ENCODE measurements at regions not wholly inside any gene's neighbourhood (a gene's known extent, or its start where the extent isn't known, plus 50 kb on each side); places are given as distances from the start of the nearest gene placed in this dataset.
"Not testable (repeated sequence)": the region's sequence is repeated elsewhere in the genome, so short reads cannot be mapped to it uniquely, and the experiment has no call there.

DNA sequence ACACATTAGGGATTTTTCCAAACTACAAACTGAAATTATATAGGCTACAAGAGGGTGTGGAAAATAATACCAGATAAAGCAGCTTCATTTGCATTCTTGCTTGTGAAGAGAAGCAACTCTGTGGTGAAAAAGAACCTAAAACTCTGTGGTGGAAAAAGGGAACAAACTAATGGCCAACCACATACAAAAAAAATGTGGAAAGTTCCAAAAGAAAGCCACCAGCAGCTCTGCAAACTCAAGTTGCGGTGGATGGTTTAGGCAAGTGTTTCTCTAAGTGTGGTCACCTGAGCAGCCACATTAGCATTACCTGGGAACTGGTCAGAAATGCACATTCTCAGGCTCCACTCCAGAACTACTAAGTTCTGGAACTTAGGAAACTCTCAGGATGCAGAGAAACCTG lies 586.4 kb downstream of the ACTL7B start:
- DNase-seq, result no peak

DNA sequence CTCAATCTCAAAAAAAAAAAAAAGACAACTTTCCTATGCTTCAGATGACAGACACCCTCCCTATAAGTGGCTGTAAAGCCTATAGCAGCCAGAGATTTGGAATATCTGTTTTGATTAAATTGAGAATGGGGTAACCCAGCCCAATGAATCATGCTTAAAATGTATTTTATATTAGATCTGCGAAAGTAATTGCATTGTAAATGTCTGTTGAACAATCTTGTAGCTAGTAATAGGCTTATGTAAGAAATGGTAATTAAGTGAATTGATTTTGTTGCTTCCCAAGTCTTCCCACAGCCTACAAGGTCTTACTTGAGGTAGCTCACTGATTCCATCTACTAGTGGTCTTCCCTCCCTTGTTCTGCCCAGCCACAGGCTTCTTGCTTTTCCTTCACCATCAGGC lies 590.7 kb downstream of the ACTL7B start:
- no peak for DNase-seq

DNA sequence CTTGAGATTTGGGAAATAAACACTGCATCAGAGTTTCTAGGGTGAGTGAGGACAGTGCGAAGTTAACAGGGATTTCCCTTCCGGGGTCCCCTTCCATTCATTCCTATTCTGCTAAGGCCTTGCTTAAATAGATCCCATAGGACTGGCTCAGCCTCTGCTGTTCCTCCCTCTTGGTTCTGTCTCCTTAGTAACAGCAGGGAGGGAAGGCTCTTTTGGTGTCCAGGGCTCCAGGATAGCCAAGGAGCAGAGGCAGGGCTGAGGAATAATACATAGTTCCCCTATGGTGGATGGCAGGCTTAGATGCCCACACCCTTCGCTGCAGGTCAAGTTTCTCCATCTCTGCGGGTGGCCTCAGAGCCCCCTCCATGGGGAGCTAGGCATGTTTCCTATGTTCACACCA lies 591.7 kb downstream of the ACTL7B start:
- DNase-seq, result no peak

DNA sequence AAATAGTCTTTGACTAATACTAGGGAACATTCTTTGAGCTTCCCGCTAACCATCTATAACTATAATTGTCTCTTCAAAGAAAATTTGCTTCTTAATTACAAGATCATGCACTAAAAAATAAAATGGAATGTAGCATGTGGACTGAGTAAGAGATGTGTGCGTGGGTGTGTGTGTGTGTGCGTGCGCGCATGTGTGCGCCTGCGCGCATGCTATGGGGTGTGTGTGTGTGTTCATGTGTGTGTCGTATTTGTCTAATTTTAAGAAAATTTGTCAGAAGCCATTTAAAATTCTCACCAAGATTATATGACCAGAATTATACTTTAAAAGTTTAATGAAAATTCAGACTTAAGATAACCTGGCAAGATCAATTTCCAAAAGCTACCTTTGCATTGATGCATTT lies 593.0 kb downstream of the ACTL7B start:
- DNase-seq, result no peak

DNA sequence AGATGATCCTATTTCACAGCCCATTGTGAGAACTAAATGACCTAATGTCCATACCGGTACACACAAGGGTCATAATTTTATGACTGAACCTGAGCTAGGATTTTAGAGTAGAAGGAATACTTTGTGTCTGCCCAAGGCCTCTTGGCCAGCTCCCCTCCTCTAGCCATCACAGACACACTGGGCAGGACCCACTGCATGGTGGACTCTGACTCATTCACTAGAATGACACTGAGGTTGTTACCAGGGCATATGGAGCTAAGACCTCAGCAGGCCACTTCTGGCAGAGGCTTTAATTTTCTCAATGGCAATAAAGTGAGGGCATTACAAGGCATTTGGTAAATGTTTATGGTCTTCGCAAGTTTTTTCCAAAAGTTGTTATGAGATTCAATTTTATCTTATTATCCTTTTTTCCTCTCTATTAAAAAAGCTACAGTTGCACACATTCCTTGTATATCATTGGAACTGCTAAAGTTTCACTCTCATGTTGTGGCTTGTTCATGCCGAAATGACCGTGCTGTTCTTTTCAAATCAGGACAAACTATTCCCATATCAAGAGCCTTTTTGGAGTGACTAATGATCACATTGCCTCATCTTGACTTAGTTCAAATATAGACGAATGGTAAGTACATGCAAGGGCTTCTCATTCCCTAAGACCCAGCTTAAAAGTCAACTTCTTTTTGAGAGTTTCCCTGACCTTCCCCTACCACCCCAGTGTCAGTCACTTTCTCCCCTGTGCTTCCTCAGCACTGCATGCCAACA lies 595.7 kb downstream of the ACTL7B start:
- DNase-seq, result no peak

DNA sequence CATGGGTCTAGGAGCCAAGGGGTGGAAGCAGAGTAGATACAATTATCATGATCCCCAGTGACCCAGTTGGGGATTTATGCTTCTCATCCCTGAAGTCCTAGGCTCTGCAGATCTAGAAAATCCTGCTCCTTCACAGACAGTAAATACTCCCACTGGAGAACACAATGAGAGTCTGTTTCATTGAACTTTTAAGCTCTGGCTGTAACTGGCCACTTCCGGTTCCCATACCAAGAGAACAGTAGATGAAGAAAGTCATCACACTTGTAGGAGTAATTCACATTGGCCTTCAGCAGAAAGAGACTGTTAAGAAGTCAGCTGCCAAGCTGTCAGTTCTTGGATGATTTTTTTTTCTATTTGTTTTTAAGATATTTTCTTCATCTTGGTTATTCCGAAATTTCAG lies 597.1 kb downstream of the ACTL7B start:
- DNase-seq, result no peak

DNA sequence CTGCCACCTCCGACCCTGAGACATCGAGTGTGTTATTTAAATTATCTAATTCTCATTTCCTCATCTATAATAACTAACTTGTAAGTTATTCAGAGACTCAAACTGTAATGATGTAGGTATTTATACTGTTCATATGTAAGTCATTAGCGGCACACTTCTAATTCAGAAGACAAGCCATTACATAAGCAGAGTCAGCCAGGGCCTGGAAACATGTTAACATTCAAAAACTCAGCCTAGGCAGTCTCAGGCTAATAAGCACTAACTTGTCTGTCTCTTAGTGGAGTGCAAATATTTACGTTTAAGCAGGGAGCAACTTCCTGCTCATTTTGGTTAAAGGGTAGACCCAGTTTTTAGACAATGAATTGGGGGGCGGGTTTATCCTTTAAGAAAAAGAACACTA lies 598.4 kb downstream of the ACTL7B start:
- no peak for DNase-seq

DNA sequence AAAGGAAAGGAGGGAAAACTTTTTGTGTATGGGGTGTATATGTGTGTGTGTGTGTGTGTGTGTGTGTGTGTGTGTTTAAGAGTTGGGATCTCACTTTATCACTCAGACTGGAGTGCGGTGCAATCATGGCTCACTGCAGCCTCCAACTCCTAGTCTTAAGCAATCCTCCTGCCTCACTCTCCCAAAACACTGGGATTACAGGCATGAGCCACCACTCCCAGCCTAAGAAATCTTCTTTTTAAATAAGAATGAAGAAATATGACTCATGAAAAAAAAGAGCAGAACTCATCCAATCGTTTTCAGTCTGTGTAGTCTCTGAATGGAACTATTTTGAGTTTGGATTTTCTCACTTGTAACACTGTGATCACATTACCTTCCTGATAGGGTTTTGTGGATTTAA lies 601.5 kb downstream of the ACTL7B start:
- no peak for DNase-seq

DNA sequence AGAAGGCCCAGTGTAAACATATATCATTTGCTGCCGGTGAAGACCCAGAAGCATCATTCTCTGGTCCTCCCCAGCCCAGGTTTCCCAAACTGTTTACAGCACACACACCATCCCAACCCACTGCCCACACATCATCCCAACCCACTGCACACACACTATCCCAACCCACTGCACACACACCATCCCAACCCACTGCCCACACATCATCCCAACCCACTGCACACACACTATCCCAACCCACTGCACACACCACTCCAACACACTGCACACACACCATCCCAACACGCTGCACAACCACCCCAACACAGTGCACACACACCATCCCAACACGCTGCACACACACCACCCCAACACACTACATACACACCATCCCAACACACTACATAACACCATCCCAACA lies 608.4 kb downstream of the ACTL7B start:
- DNase-seq, result not testable (repeated sequence)

DNA sequence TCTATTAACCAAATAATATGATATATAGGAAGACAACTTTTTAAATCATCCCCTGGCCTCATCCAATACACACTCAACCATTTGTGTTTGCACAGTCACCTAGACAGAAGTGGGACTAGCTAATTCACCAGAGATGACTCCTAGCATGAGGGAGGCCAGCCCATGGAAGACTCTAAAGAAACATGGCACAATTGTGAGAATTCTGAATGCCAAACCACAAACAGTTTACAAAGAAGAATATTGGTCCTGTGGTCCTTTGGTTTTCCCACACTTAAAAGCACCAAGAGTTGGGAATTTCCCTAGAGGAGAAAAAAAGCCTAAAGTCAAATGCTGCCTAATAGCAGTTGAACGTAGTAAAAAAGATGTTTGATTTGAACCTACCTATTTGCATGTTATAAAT lies 609.9 kb downstream of the ACTL7B start:
- DNase-seq, result no peak

DNA sequence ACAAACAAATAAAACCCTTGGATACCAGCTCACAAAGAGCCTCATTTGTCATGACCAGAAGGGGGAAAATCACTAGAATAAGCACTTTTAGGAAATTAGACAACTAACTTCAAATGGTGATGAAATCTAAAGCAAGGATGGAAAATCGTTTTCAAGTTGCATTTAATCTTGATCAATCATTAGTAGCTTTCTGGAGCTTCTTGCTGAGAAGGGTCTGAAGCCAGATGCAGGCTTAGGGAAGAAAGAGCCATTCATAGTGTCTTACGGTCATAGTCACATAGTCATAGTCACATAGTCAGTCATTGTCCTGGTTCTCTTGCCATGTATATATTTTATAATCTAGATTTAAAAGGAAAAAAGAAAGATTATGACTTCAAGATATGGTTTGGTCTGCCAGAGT lies 610.5 kb downstream of the ACTL7B start:
- DNase-seq, result no peak

DNA sequence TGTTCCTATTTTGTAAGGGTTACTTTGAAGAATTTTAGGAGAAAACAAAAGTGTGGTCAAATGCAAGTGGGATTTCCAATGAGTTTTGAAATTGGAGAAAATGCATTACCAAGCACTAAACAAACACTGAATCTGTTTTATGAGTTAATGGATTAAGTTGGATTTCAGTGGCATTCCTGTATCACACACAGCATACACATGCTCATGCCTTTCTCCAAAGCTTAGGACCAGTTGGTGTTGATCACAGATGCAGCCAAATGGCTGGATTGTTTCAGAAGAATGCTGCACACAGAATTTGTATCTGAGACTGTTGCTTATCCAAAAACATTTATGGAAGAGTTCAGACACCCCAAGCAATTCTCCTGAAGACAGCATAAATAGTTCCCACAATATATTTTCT lies 611.1 kb downstream of the ACTL7B start:
- DNase-seq, result no peak

DNA sequence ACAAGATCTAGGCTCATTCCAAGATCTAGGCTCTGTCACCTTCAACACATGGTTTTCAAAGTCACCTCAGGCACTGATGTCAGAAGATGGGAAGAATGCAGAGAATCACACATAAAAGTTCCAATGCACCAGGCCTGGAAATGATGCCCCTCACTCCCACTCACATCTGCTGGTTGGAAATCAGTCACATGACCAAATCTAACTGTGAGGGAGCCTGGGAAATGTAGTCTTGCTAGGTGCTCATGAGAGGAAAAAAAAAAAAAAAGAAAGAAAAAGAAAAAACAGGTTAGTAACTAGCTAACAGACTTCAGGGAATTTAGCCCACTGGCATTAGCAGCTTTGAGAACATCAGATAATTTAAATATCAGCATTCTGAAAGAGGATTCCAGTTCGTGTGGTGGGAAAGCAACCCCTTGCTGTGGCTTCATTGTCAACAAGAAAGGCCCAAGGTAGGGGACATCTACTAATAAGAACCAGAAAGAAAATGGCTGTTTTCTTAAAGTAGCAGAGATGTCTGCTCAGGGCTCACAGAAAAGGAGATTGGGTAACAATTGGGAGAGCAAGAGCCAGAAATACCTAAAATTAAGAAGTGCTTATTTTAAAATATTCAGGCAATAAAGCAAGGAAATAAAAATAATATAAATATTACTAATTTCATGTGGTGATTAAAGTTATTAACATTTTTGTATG lies 614.3 kb downstream of the ACTL7B start:
- DNase-seq, result no peak

DNA sequence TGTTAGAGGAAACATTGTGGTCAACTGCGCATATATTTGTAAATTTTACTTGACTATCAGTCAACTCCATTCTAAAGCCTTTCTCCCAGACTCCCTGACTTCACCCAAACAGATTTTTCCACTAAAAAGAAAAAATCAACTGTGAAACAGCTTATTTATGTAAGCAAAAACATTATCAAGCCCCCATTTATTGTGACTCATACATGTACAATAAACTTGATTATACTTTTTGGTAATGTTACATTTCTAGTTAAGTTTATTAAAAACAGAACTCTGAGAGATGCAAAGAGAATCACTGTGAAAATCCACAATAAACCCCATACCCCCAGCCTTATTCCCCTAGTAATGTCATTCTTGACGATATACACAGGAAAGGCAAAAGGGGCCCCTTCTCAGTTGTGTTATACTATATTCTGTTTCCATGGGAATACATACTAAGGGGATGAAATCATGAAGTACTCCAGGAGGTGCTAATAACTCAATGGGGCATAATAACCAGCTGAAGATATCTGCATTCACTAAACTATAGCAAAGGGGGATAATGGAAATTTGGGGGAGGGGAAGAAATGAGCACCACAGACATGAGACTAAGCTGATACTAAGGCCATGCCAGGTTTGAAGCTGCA lies 616.0 kb downstream of the ACTL7B start:
- DNase-seq, result no peak

DNA sequence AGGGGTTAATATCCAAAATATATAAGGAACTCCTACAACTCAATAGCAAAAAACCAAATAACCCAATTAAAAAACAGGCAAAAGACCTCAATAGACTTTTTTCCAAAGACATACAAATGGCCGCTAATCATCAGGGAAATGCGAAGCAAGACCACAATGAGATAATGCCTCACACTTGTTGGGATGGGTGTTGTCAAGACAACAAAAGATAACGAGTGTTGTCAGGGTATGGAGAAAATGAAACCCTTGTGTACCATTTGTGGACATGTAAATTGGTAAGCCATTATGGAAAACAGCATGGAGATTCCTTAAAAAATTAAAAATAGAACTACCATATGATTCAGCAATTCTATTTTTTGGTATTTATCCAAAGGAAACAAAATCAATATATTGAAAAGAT lies 620.2 kb downstream of the ACTL7B start:
- no peak for DNase-seq

DNA sequence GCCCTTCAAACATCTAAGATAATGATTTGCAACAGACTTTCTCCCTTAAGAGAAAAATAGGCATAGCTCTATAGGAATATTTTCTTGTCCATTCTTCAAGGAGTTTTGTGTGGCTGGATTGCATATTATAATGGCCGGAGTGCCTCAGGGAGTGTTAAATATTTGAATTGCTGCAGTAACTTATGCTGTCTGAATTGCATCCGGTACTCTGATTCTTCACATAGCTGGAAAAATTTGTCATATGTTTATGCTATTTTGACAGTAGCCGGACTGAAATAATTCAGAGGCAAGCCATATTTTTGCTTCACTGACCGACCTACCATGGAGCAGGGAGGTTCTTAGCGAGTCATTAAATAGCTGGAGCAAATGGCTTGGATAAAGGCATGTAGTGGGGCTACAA lies 621.0 kb downstream of the ACTL7B start:
- DNase-seq, result no peak

DNA sequence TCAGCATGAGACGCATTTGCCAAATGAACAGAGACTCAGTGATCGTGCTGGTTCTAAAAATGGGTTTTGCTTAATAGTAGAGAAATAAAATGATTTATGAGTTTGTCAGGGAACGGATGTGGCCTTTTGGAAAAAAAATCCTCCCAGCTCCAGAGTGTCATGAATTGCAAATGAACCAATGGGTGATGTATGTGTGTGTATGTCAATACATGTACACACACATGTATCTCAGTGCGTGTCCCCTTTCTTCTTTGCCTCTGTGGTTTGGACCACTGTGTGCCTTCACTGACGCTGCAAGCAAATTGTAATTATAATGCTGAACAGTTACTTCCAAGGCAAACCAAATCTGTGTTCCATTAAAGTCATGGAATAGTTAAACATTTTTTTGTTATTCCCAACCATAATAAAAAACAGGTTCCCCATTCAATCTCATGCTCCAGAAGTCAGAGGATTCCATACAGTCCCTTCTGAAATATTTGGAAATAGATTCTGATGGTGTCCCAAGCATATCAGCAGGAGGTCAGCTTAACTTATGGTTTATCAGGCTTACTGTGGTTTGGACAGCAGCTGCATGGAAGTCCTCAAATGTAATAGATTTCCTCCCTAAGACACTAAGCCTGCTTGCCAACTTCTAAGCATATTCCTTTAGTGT lies 630.5 kb downstream of the ACTL7B start:
- no peak for DNase-seq

DNA sequence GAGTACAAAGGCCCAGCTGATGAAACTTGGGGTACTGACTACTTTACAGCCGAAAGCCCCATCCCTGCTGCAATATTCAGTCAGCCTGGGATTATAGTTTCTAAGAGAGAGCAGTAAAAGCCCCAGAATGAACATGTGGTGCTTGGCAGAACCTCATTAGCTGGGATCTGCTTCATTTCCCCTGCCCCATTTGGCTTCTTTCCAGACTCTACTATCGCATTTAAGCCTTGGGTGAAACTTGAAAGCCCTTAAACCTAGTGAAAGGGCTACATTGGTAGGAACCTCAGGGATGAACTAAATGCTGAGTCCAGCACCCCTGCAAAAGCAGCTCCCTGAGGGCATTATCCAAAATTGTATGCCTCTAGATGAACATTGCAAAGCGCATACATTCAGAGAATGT lies 631.1 kb downstream of the ACTL7B start:
- DNase-seq, result no peak

DNA sequence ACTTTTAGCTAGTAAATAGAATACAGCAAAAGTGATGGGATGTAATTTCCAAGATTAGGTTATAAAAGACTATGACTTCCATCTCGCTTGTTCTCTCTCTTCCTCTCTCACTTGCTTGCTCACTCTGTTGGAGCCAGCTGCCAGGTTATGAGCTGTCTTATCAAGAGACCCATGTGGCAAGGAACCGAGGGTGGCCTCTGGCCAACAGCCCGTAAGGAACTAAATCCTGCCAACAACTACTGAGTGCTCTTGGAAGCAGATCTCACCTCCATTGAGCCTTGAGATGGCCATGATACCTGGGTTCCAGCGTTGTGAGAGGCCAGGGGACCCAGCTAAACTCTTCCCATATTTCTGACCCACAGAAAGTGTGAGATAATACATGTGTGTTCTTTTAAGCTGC lies 636.1 kb downstream of the ACTL7B start:
- no peak for DNase-seq

DNA sequence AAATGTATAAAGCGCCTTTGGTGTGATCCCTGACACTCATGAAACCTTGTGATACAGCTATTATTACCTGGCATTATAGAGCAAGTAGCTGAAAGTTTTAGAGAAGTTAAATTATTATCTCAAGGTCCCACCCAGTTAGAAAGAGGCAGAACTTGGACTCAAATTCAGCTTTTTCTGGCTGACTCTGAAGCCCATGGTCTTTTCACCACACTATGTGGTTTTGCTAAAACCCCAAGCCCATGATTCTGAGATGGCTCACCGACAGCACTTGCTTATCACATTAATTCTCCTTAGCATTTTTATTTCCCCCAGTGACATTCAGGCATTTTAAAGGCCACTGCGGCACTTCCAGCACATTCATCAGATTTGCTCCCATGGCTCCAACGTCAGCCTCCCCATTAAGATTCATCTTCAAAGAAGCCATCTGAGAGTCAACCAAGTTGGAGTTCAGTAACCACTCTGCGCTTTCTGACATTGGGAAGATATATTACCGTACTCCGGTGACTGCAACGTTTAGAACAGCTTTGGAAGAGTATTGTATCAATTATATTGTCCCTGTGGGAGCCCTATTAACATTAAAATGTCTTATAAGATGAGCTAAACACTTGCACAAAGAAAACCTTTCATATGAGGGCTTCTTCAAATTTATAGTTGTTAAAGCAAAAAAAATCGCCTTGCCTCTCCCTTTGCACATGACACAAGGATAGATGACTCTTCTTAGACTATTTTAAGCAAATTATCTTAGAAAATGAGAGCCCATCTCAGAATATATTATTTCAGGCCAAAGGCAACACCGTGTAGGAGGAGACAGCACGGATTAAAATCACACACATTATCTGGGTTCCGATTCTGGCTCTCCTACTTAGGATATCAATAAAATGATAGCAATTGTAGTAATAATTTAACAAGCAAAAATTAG lies 638.1 kb downstream of the ACTL7B start:
- no peak for DNase-seq

DNA sequence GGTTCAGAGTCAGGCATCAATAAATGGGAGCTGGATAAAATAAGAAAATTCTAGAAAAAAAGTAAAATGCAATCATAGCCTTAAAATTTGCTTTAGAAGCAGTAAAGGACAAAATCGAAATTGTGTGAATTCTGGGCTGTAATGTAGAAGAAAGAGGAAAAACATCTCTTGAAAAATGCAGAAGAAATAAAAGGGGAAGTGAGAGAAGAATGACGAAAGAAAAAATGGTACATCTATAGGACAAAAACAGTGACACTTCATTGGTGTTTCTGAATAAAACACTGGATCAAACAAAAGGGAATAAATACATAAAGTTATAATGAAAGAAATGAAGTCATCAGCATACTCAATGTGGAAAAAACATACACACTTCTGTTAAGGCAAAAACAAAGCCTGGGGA lies 642.3 kb downstream of the ACTL7B start:
- no peak for DNase-seq

DNA sequence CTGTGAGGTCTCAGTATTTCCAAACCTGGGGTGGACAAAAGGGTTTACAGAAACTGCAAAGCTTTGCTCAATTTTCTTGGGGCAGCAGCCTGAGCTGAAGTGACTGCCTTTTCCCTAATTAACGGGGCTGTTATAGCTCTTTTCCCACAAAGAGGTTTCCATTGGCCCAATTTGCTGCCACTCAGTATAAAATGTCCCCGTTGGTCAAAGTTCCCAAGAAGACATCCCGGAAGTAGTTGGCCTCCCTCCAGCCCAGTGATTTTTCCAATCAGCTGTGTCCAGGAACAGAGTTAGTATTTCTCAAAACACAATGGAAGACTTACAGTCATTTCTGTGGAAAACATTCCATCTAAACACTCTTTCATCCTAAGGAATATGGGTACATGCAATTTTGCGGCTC lies 643.6 kb downstream of the ACTL7B start:
- DNase-seq, result no peak

Measured in NCI-H2107 (cell line).